HCT116 (cell line): ENCODE measurements at regions not wholly inside any gene's neighbourhood (a gene's known extent, or its start where the extent isn't known, plus 50 kb on each side); places are given as distances from the start of the nearest gene placed in this dataset. TPM values are rescaled to one million over a fixed set of nuclear protein-coding genes. Genes with fewer than 3 reads are reported as not detected.

Experiments used
- ATAC-seq: fragments of 200-7000 bp; cut with Tn5 transposase; 2 replicates; pipeline ENCODE4 v1.9.1; 2020; ENCODE audit warnings: mild to moderate bottlenecking, moderate library complexity
- BruUV-seq: library from RNA; stranded (reverse); fragments of 400-500 nt; replicated peaks from 2 replicates; lab custom pipeline; 2021; lab: Mats Ljungman, UMichigan
- CTCF ChIA-PET: fragments of 300-600 bp; sonication (Branson Sonifier 250); formaldehyde crosslinking; loops from one replicate; lab custom pipeline; 2021; ENCODE audit warnings: antibody characterized with exemption; lab: Charles Lee
- POLR2A ChIA-PET: fragments of 300-600, 350-600 bp; sonication (Branson Sonifier 250); formaldehyde crosslinking; loops from one replicate; lab custom pipeline; 2021; ENCODE audit warnings: antibody characterized with exemption; lab: Charles Lee
- RAD21 ChIA-PET, 2 experiments: fragments of 300-600 bp; sonication (Branson Sonifier 250); formaldehyde crosslinking; loops; one replicate each; lab custom pipeline; 2023; ENCODE audit warnings: low total read pairs in 2 of 2; ENCODE audit not compliant: uncharacterized antibody in 2 of 2, unreplicated experiment in 2 of 2, low non-redundant PET in 1 of 2; lab: Charles Lee
- DNase-seq: peaks from one replicate; pipeline ENCODE4 v3.0.0-alpha.2; 2010; ENCODE audit warnings: low read depth, low spot score
- H2AFZ ChIP-seq: fragments of 200-600 bp; shearing (Covaris generic), sonication (generic); 2 replicates; pipeline ENCODE4 v1.6.1; 2017; ENCODE audit warnings: low read depth, mixed run types, mixed read lengths, antibody characterized with exemption, low read length; ENCODE audit not compliant: poor library complexity, severe bottlenecking
- H3K27ac ChIP-seq: 2 replicates; pipeline ENCODE4 v1.5.1; 2012; ENCODE audit warnings: low read depth, low read length
- H3K27me3 ChIP-seq: fragments of 200-600 bp; sonication (generic); 2 replicates; pipeline ENCODE4 v1.6.1; 2016; ENCODE audit warnings: mixed run types, low read length, mixed read lengths; ENCODE audit not compliant: insufficient read depth
- H3K36me3 ChIP-seq, 2 experiments: fragments of 200-500 bp in 1 of 2; fragments of 200-600 bp in 1 of 2; sonication (Bioruptor generic) in 1 of 2; sonication (generic) in 1 of 2; 2 replicates each; pipeline versions ENCODE4 v1.5.1 to v1.6.1; 2014 to 2016; ENCODE audit warnings: low read length in 2 of 2, inconsistent platforms in 1 of 2, mixed read lengths in 1 of 2, mixed run types in 1 of 2; ENCODE audit not compliant: insufficient read depth in 2 of 2, control insufficient read depth in 1 of 2
- H3K4me1 ChIP-seq, 2 experiments: fragments of 200-600 bp in 1 of 2; sonication (generic) in 1 of 2; 2 replicates each; pipeline versions ENCODE4 v1.5.1 to v1.6.1; 2012 to 2017; ENCODE audit warnings: low read length in 2 of 2, inconsistent platforms in 1 of 2, mild to moderate bottlenecking in 1 of 2, mixed read lengths in 1 of 2, mixed run types in 1 of 2, moderate library complexity in 1 of 2; ENCODE audit not compliant: insufficient read depth in 2 of 2, control insufficient read depth in 1 of 2
- H3K4me2 ChIP-seq: fragments of 200-600 bp; sonication (generic); 2 replicates; pipeline ENCODE4 v1.6.1; 2017; ENCODE audit warnings: mixed run types, low read length, mixed read lengths
- H3K4me3 ChIP-seq, 2 experiments: fragments of 200-600 bp in 1 of 2; sonication (generic) in 1 of 2; replicated peaks in 1 of 2; 2 replicates each; pipeline ENCODE4 v1.5.1; 2011 to 2016; ENCODE audit warnings: low read length in 2 of 2, control low read depth in 1 of 2, low read depth in 1 of 2, mild to moderate bottlenecking in 1 of 2, mixed read lengths in 1 of 2, mixed run types in 1 of 2
- H3K79me2 ChIP-seq: fragments of 200-600 bp; sonication (generic); 2 replicates; pipeline ENCODE4 v1.6.1; 2017; ENCODE audit warnings: mild to moderate bottlenecking, mixed run types, low read length, moderate library complexity, mixed read lengths; ENCODE audit not compliant: insufficient read depth
- H3K9ac ChIP-seq: fragments of 200-600 bp; sonication (generic); 2 replicates; pipeline ENCODE4 v1.6.1; 2016; ENCODE audit warnings: low read length, mixed read lengths
- H3K9me2 ChIP-seq: fragments of 200-600 bp; sonication (generic), shearing (Covaris generic); 2 replicates; pipeline ENCODE4 v1.6.1; 2017; ENCODE audit warnings: mixed run types, mild to moderate bottlenecking, moderate library complexity; ENCODE audit not compliant: insufficient read depth
- H3K9me3 ChIP-seq, 2 experiments: fragments of 200-500 bp in 1 of 2; fragments of 200-600 bp in 1 of 2; sonication (Bioruptor generic) in 1 of 2; sonication (generic) in 1 of 2; 2 replicates each; pipeline ENCODE4 v1.6.1; 2014 to 2017; ENCODE audit warnings: low read length in 2 of 2, mixed read lengths in 2 of 2, inconsistent platforms in 1 of 2, low read depth in 1 of 2, mild to moderate bottlenecking in 1 of 2, mixed run types in 1 of 2, moderate library complexity in 1 of 2; ENCODE audit not compliant: control insufficient read depth in 1 of 2, insufficient read depth in 1 of 2
- H4K20me1 ChIP-seq: fragments of 200-600 bp; sonication (generic), shearing (Covaris generic); 2 replicates; pipeline ENCODE4 v1.6.1; 2017; ENCODE audit warnings: mixed run types, mild to moderate bottlenecking, moderate library complexity; ENCODE audit not compliant: insufficient read depth
- RAD21 ChIP-seq: IDR thresholded peaks from 2 replicates; pipeline ENCODE4 v1.6.1; 2012; ENCODE audit warnings: low read depth, mild to moderate bottlenecking
- SP1 ChIP-seq: IDR thresholded peaks from 2 replicates; pipeline ENCODE4 v1.6.1; 2012; ENCODE audit warnings: low read depth
- intact Hi-C: fragments of 100-400 bp; cut with micrococcal nuclease; formaldehyde crosslinking; loops from 2 replicates; pipeline ENCODE4 v1.10.0; 2022
- microRNA counts: library from miRNA; unstranded; fragments of <30 nt; microRNA quantifications from one replicate; lab custom pipeline; 2015
- microRNA-seq: library from miRNA; unstranded; fragments of <30 nt; microRNA quantifications from one replicate; pipeline ENCODE4, GENCODE V29; 2016; ENCODE audit warnings: borderline number of aligned reads
- TF ChIP-seq, protein P1 (sequence below), 3 experiments: fragments of 200-600 bp in 1 of 3; sonication (generic) in 1 of 3; IDR thresholded peaks in 2 of 3; conservative IDR thresholded peaks in 1 of 3; 2 replicates each; pipeline ENCODE4 v1.5.1; 2012 to 2017; ENCODE audit warnings: low read depth in 2 of 3, low read length in 2 of 3, antibody characterized with exemption in 1 of 3, borderline replicate concordance in 1 of 3, control low read depth in 1 of 3, mild to moderate bottlenecking in 1 of 3, mixed read lengths in 1 of 3, mixed run types in 1 of 3, moderate library complexity in 1 of 3; ENCODE audit not compliant: insufficient read depth in 1 of 3

DNA sequence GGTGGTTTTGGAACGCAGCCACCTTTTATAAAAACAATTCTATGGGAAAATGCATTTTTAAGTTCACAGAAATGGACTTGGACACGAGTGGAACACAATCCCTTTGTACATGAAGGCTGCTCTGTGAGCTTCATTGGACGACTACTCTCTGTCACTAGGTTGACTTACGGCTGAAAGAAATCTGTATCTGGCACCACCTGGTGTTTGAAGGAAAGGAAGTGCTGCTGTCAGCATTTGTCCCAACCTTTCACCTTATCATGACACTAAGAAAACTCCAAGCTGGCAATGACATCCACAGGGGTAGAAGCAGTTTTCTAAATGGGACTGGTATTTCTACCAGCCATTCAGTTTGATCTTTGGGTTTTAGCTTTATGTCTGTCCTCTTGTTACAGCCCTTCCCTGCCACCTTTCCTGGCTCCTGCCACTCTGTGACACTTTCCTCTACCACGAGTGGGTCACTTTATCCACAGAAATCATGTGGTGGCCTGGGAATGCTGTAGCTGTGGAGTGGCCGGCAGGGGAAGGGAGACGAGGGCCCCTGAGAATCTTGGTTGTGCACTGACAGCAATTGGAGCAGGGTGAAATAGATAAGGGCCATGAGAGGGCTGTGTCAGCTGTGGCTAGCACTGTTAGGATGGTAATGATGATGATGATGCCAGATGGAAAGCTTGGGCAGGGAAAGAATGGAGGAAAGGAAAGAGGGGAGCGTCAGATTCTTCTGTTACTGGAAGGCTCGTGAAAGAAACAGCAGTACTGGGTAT lies 85.2 kb downstream of the TBX19 start:
- ATAC-seq (peak; percentile 87), DNase-seq (no peak)
- RAD21 ChIA-PET = interaction anchor here in 1 of 2 experiments (1.5 kb wide), 1 partner anchor 23 kb away, joined by 5 read pairs; no protein-coding TSS in a partner anchor
- H3K9ac ChIP-seq = no peak overlapping the region
- H3K27ac ChIP-seq = no peak overlapping the region
- H3K9me2 ChIP-seq = no peaks in the 10 kb centered on the region
- H3K9me3 ChIP-seq = no peaks in the 10 kb centered on the region
- no peaks in the 10 kb centered on the region for H3K27me3 ChIP-seq
- POLR2A ChIA-PET = no interaction called here
- no peaks in the 10 kb centered on the region for H3K79me2 ChIP-seq
- no peaks in the 10 kb centered on the region for H3K36me3 ChIP-seq
- peak overlapping the region; percentile 80 for H2AFZ ChIP-seq
- intact Hi-C loops = no loop called here
- H4K20me1 ChIP-seq = no peaks in the 10 kb centered on the region
- CTCF ChIA-PET = interaction anchor here (0.6 to 2.7 kb wide), 6 partner anchors 20 to 131 kb away, joined by 3 to 26 read pairs (median 4); no protein-coding TSS in a partner anchor
- no peak overlapping the region for H3K4me3 ChIP-seq
- no TSS peak for BruUV-seq
- peaks cover 7 to 20% of the 10 kb centered on the region in 2 experiments; a peak in 2 of 4 replicates for H3K4me1 ChIP-seq
- peak overlapping the region; percentile 24; the same call in 1 of the 2 replicates for H3K4me2 ChIP-seq
- TF ChIP-seq RAD21 = peak; percentile 44
- TF ChIP-seq, protein P1, sequence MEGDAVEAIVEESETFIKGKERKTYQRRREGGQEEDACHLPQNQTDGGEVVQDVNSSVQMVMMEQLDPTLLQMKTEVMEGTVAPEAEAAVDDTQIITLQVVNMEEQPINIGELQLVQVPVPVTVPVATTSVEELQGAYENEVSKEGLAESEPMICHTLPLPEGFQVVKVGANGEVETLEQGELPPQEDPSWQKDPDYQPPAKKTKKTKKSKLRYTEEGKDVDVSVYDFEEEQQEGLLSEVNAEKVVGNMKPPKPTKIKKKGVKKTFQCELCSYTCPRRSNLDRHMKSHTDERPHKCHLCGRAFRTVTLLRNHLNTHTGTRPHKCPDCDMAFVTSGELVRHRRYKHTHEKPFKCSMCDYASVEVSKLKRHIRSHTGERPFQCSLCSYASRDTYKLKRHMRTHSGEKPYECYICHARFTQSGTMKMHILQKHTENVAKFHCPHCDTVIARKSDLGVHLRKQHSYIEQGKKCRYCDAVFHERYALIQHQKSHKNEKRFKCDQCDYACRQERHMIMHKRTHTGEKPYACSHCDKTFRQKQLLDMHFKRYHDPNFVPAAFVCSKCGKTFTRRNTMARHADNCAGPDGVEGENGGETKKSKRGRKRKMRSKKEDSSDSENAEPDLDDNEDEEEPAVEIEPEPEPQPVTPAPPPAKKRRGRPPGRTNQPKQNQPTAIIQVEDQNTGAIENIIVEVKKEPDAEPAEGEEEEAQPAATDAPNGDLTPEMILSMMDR (IDR thresholded peaks at IDR 0.05 in 2 of 3, conservative IDR thresholded peaks at IDR 0.05 in 1 of 3; ENCODE audit: borderline replicate concordance in 1 of 3, insufficient read depth in 1 of 3, low read depth in 2 of 3, low read length in 2 of 3) = peak in 2 of 3 experiments; percentile 30 to 43; a peak in 3 of 6 replicates
- no peak for TF ChIP-seq SP1
- TF ChIP-seq, all 23 proteins: peak for 2

MicroRNA genes in the stretch of these regions (microRNA counts, 767-probe panel; counts per million panel counts)
- not detected for microRNA hsa-miR-557 (lab: Ali Mortazavi, UCI)

Small RNA genes lying in the stretch of these regions (microRNA-seq; reads per million reads assigned to microRNA genes)
- not detected for gene MIR557
